ENCODE measurements at regions not wholly inside any gene's neighbourhood (a gene's known extent, or its start where the extent isn't known, plus 50 kb on each side); places are given as distances from the start of the nearest gene placed in this dataset.

- Histone ChIP-seq H3K36me3 (ENCODE audit: control insufficient read depth, insufficient read depth, low read length) (no peaks in the 10 kb centered on the region), H3K4me3 (ENCODE audit: low read depth, low read length) (no peak overlapping the region), H3K9ac (ENCODE audit: low read length) (no peak overlapping the region), H3K27ac (ENCODE audit: low read depth, low read length) (no peak overlapping the region), H3K27me3 (ENCODE audit: control insufficient read depth, insufficient read depth, low read length) (no peaks in the 10 kb centered on the region; the same call in 1 of the 2 replicates), H3K4me1 (ENCODE audit: control insufficient read depth, insufficient read depth, low read length) (no peaks in the 10 kb centered on the region), H3K9me3 (ENCODE audit: control insufficient read depth, insufficient read depth, low read depth, low read length) (no peaks in the 10 kb centered on the region)
These were observed 270.8 kb downstream of the PTTG2 start for GRCh38 chr4:38230821-38231563.

- Histone ChIP-seq H3K4me3 (ENCODE audit: low read depth, low read length) (no peak overlapping the region), H3K27me3 (ENCODE audit: control insufficient read depth, insufficient read depth, low read length) (no peaks in the 10 kb centered on the region; the same call in 1 of the 2 replicates), H3K27ac (ENCODE audit: low read depth, low read length) (no peak overlapping the region), H3K9ac (ENCODE audit: low read length) (no peak overlapping the region), H3K36me3 (ENCODE audit: control insufficient read depth, insufficient read depth, low read length) (no peaks in the 10 kb centered on the region), H3K9me3 (ENCODE audit: control insufficient read depth, insufficient read depth, low read depth, low read length) (no peaks in the 10 kb centered on the region), H3K4me1 (ENCODE audit: control insufficient read depth, insufficient read depth, low read length) (no peaks in the 10 kb centered on the region)
These were observed 271.4 kb downstream of the PTTG2 start for GRCh38 chr4:38231626-38232025.

- H3K27ac ChIP-seq (ENCODE audit: low read depth, low read length) = no peak overlapping the region
- H3K27me3 ChIP-seq (ENCODE audit: control insufficient read depth, insufficient read depth, low read length) = no peaks in the 10 kb centered on the region; the same call in 1 of the 2 replicates
- no peak overlapping the region for H3K9ac ChIP-seq (ENCODE audit: low read length)
- no peak overlapping the region for H3K4me3 ChIP-seq (ENCODE audit: low read depth, low read length)
- no peaks in the 10 kb centered on the region for H3K9me3 ChIP-seq (ENCODE audit: control insufficient read depth, insufficient read depth, low read depth, low read length)
- no peaks in the 10 kb centered on the region for H3K4me1 ChIP-seq (ENCODE audit: control insufficient read depth, insufficient read depth, low read length)
- H3K36me3 ChIP-seq (ENCODE audit: control insufficient read depth, insufficient read depth, low read length) = no peaks in the 10 kb centered on the region
These were observed 272.5 kb downstream of the PTTG2 start for GRCh38 chr4:38232741-38233140.

GRCh38 chr4:38233727-38234480, 273.7 kb downstream of the PTTG2 start:
- H3K27me3 ChIP-seq (ENCODE audit: control insufficient read depth, insufficient read depth, low read length) = no peaks in the 10 kb centered on the region; the same call in 1 of the 2 replicates
- no peaks in the 10 kb centered on the region for H3K36me3 ChIP-seq (ENCODE audit: control insufficient read depth, insufficient read depth, low read length)
- H3K9ac ChIP-seq (ENCODE audit: low read length) = no peak overlapping the region
- H3K27ac ChIP-seq (ENCODE audit: low read depth, low read length) = no peak overlapping the region
- H3K4me3 ChIP-seq (ENCODE audit: low read depth, low read length) = no peak overlapping the region
- H3K9me3 ChIP-seq (ENCODE audit: control insufficient read depth, insufficient read depth, low read depth, low read length) = no peaks in the 10 kb centered on the region
- no peaks in the 10 kb centered on the region for H3K4me1 ChIP-seq (ENCODE audit: control insufficient read depth, insufficient read depth, low read length)

- Histone ChIP-seq H3K4me1 (ENCODE audit: control insufficient read depth, insufficient read depth, low read length) (no peaks in the 10 kb centered on the region), H3K27me3 (ENCODE audit: control insufficient read depth, insufficient read depth, low read length) (no peaks in the 10 kb centered on the region; the same call in 1 of the 2 replicates)
These were observed 275.2 kb downstream of the PTTG2 start for GRCh38 chr4:38235354-38235753.

GRCh38 chr4:38236003-38236402, 275.8 kb downstream of the PTTG2 start:
- Histone ChIP-seq H3K4me1 (ENCODE audit: control insufficient read depth, insufficient read depth, low read length) (no peaks in the 10 kb centered on the region), H3K27me3 (ENCODE audit: control insufficient read depth, insufficient read depth, low read length) (no peaks in the 10 kb centered on the region; the same call in 1 of the 2 replicates), H3K4me3 (ENCODE audit: low read depth, low read length) (no peak overlapping the region), H3K9me3 (ENCODE audit: control insufficient read depth, insufficient read depth, low read depth, low read length) (no peaks in the 10 kb centered on the region), H3K27ac (ENCODE audit: low read depth, low read length) (no peak overlapping the region), H3K9ac (ENCODE audit: low read length) (no peak overlapping the region), H3K36me3 (ENCODE audit: control insufficient read depth, insufficient read depth, low read length) (no peaks in the 10 kb centered on the region)

More at GRCh38 chr4:38235354-38235753, 275.2 kb downstream of the PTTG2 start:
- Histone ChIP-seq H3K36me3 (ENCODE audit: control insufficient read depth, insufficient read depth, low read length) (no peaks in the 10 kb centered on the region), H3K9ac (ENCODE audit: low read length) (no peak overlapping the region), H3K4me3 (ENCODE audit: low read depth, low read length) (no peak overlapping the region), H3K9me3 (ENCODE audit: control insufficient read depth, insufficient read depth, low read depth, low read length) (no peaks in the 10 kb centered on the region), H3K27ac (ENCODE audit: low read depth, low read length) (no peak overlapping the region)

- Histone ChIP-seq H3K9ac (ENCODE audit: low read length) (no peak overlapping the region), H3K4me3 (ENCODE audit: low read depth, low read length) (no peak overlapping the region), H3K9me3 (ENCODE audit: control insufficient read depth, insufficient read depth, low read depth, low read length) (no peaks in the 10 kb centered on the region), H3K4me1 (ENCODE audit: control insufficient read depth, insufficient read depth, low read length) (no peaks in the 10 kb centered on the region), H3K36me3 (ENCODE audit: control insufficient read depth, insufficient read depth, low read length) (no peaks in the 10 kb centered on the region), H3K27ac (ENCODE audit: low read depth, low read length) (no peak overlapping the region), H3K27me3 (ENCODE audit: control insufficient read depth, insufficient read depth, low read length) (no peaks in the 10 kb centered on the region; the same call in 1 of the 2 replicates)
These were observed 276.3 kb downstream of the PTTG2 start for GRCh38 chr4:38236503-38236902.

- Histone ChIP-seq H3K27me3 (ENCODE audit: control insufficient read depth, insufficient read depth, low read length) (no peaks in the 10 kb centered on the region; the same call in 1 of the 2 replicates), H3K27ac (ENCODE audit: low read depth, low read length) (no peak overlapping the region), H3K9me3 (ENCODE audit: control insufficient read depth, insufficient read depth, low read depth, low read length) (no peaks in the 10 kb centered on the region), H3K4me3 (ENCODE audit: low read depth, low read length) (no peak overlapping the region), H3K4me1 (ENCODE audit: control insufficient read depth, insufficient read depth, low read length) (no peaks in the 10 kb centered on the region), H3K36me3 (ENCODE audit: control insufficient read depth, insufficient read depth, low read length) (no peaks in the 10 kb centered on the region), H3K9ac (ENCODE audit: low read length) (no peak overlapping the region)
These were observed 276.9 kb downstream of the PTTG2 start for GRCh38 chr4:38237139-38237538.

GRCh38 chr4:38241541-38241940, 281.3 kb downstream of the PTTG2 start:
- Histone ChIP-seq H3K9ac (ENCODE audit: low read length) (no peak overlapping the region), H3K4me3 (ENCODE audit: low read depth, low read length) (no peak overlapping the region), H3K27me3 (ENCODE audit: control insufficient read depth, insufficient read depth, low read length) (no peaks in the 10 kb centered on the region), H3K27ac (ENCODE audit: low read depth, low read length) (no peak overlapping the region), H3K4me1 (ENCODE audit: control insufficient read depth, insufficient read depth, low read length) (no peaks in the 10 kb centered on the region), H3K9me3 (ENCODE audit: control insufficient read depth, insufficient read depth, low read depth, low read length) (no peaks in the 10 kb centered on the region), H3K36me3 (ENCODE audit: control insufficient read depth, insufficient read depth, low read length) (no peaks in the 10 kb centered on the region)

- no peaks in the 10 kb centered on the region for H3K9me3 ChIP-seq (ENCODE audit: control insufficient read depth, insufficient read depth, low read depth, low read length)
- H3K27ac ChIP-seq (ENCODE audit: low read depth, low read length) = no peak overlapping the region
- no peaks in the 10 kb centered on the region for H3K36me3 ChIP-seq (ENCODE audit: control insufficient read depth, insufficient read depth, low read length)
- no peak overlapping the region for H3K4me3 ChIP-seq (ENCODE audit: low read depth, low read length)
- H3K27me3 ChIP-seq (ENCODE audit: control insufficient read depth, insufficient read depth, low read length) = no peaks in the 10 kb centered on the region
- H3K4me1 ChIP-seq (ENCODE audit: control insufficient read depth, insufficient read depth, low read length) = no peaks in the 10 kb centered on the region
- H3K9ac ChIP-seq (ENCODE audit: low read length) = no peak overlapping the region
These were observed 281.9 kb downstream of the PTTG2 start for GRCh38 chr4:38242101-38242500.

- Histone ChIP-seq H3K4me1 (ENCODE audit: control insufficient read depth, insufficient read depth, low read length) (no peaks in the 10 kb centered on the region), H3K9ac (ENCODE audit: low read length) (no peak overlapping the region), H3K27ac (ENCODE audit: low read depth, low read length) (no peak overlapping the region), H3K36me3 (ENCODE audit: control insufficient read depth, insufficient read depth, low read length) (no peaks in the 10 kb centered on the region), H3K4me3 (ENCODE audit: low read depth, low read length) (no peak overlapping the region), H3K27me3 (ENCODE audit: control insufficient read depth, insufficient read depth, low read length) (no peaks in the 10 kb centered on the region), H3K9me3 (ENCODE audit: control insufficient read depth, insufficient read depth, low read depth, low read length) (no peaks in the 10 kb centered on the region)
These were observed 282.7 kb downstream of the PTTG2 start for GRCh38 chr4:38242822-38243387.

Measured in HUES6 (cell line).